Loucy (cell line): ENCODE measurements at regions not wholly inside any gene's neighbourhood (a gene's known extent, or its start where the extent isn't known, plus 50 kb on each side); places are given as distances from the start of the nearest gene placed in this dataset.

Experiments
- EZH2phosphoT487 ChIP-seq: fragments of 200-600 bp; IDR thresholded peaks from 2 replicates; pipeline ENCODE4 v1.6.1; 2018; ENCODE audit warnings: antibody characterized with exemption, mild to moderate bottlenecking, moderate library complexity, borderline replicate concordance
- TF ChIP-seq, protein P1 (sequence below): fragments of 200-600 bp; sonication (generic); conservative IDR thresholded peaks from 2 replicates; pipeline ENCODE4 v1.5.1; 2014; ENCODE audit warnings: mild to moderate bottlenecking, antibody characterized with exemption, low read length

- TF ChIP-seq, protein P1, sequence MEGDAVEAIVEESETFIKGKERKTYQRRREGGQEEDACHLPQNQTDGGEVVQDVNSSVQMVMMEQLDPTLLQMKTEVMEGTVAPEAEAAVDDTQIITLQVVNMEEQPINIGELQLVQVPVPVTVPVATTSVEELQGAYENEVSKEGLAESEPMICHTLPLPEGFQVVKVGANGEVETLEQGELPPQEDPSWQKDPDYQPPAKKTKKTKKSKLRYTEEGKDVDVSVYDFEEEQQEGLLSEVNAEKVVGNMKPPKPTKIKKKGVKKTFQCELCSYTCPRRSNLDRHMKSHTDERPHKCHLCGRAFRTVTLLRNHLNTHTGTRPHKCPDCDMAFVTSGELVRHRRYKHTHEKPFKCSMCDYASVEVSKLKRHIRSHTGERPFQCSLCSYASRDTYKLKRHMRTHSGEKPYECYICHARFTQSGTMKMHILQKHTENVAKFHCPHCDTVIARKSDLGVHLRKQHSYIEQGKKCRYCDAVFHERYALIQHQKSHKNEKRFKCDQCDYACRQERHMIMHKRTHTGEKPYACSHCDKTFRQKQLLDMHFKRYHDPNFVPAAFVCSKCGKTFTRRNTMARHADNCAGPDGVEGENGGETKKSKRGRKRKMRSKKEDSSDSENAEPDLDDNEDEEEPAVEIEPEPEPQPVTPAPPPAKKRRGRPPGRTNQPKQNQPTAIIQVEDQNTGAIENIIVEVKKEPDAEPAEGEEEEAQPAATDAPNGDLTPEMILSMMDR: no peak
- no peak for TF ChIP-seq EZH2phosphoT487
These were observed 187.2 kb downstream of the TXNL1 start for GRCh38 chr18:56451188-56451587.
